GM23338 (cell line): ENCODE measurements at regions not wholly inside any gene's neighbourhood (a gene's known extent, or its start where the extent isn't known, plus 50 kb on each side); places are given as distances from the start of the nearest gene placed in this dataset.
"Not testable (repeated sequence)": the region's sequence is repeated elsewhere in the genome, so short reads cannot be mapped to it uniquely, and the experiment has no call there.

Source experiments
- ATAC-seq: fragments of 200-7000 bp; cut with Tn5 transposase; 3 replicates; pipeline ENCODE4 v1.9.1; 2020
- DNase-seq: peaks from one replicate; pipeline ENCODE4 v3.0.0-alpha.2; 2015; ENCODE audit warnings: low spot score
- H2AFZ ChIP-seq: fragments of 200-600 bp; sonication (generic); 2 replicates; pipeline ENCODE4 v1.8.0; 2016; ENCODE audit warnings: antibody characterized with exemption, mild to moderate bottlenecking, moderate library complexity
- H3F3A ChIP-seq: fragments of 200-600 bp; sonication (generic); replicated peaks from 2 replicates; pipeline ENCODE4 v1.8.0; 2017; ENCODE audit warnings: antibody characterized with exemption, mixed run types, low read depth
- H3K27ac ChIP-seq: fragments of 200-600 bp; sonication (generic); 2 replicates; pipeline ENCODE4 v1.6.1; 2016; ENCODE audit warnings: low read depth
- H3K27me3 ChIP-seq: fragments of 200-600 bp; sonication (generic); 2 replicates; pipeline ENCODE4 v1.8.0; 2016; ENCODE audit warnings: mild to moderate bottlenecking, mixed run types, moderate library complexity; ENCODE audit not compliant: insufficient read depth
- H3K36me3 ChIP-seq: fragments of 200-600 bp; sonication (generic); 2 replicates; pipeline ENCODE4 v1.8.0; 2016; ENCODE audit warnings: mild to moderate bottlenecking; ENCODE audit not compliant: insufficient read depth
- H3K4me1 ChIP-seq: fragments of 200-600 bp; sonication (generic); 2 replicates; pipeline ENCODE4 v1.8.0; 2016; ENCODE audit warnings: mild to moderate bottlenecking, moderate library complexity; ENCODE audit not compliant: insufficient read depth
- H3K4me2 ChIP-seq: fragments of 200-600 bp; sonication (generic); 2 replicates; pipeline ENCODE4 v1.7.1; 2017; ENCODE audit warnings: mixed run types
- H3K4me3 ChIP-seq: fragments of 200-600 bp; sonication (generic); 2 replicates; pipeline ENCODE4 v1.6.1; 2016; ENCODE audit warnings: mixed run types
- H3K79me2 ChIP-seq: fragments of 200-600 bp; sonication (generic); replicated peaks from 2 replicates; pipeline ENCODE4 v1.8.0; 2017; ENCODE audit warnings: mild to moderate bottlenecking; ENCODE audit not compliant: insufficient read depth
- H3K9me2 ChIP-seq: fragments of 200-600 bp; sonication (generic); 2 replicates; pipeline ENCODE4 v1.8.0; 2017; ENCODE audit not compliant: insufficient read depth
- H4K20me1 ChIP-seq: fragments of 200-600 bp; sonication (generic); replicated peaks from 2 replicates; pipeline ENCODE4 v1.8.0; 2017; ENCODE audit warnings: mild to moderate bottlenecking; ENCODE audit not compliant: insufficient read depth
- H3K27ac Mint-ChIP-seq: 2 replicates; pipeline ENCODE4 v1.8.0; 2020; ENCODE audit warnings: inconsistent platforms, mild to moderate bottlenecking, moderate library complexity, mixed read lengths
- H3K27me3 Mint-ChIP-seq: 3 replicates; pipeline ENCODE4 v1.8.0; 2022; ENCODE audit warnings: low read depth, mild to moderate bottlenecking, moderate library complexity, mixed read lengths, inconsistent platforms; ENCODE audit not compliant: insufficient read depth, poor library complexity
- H3K36me3 Mint-ChIP-seq: 3 replicates; pipeline ENCODE4 v1.8.0; 2021; ENCODE audit warnings: low read depth, mild to moderate bottlenecking, inconsistent platforms, moderate library complexity, mixed read lengths
- H3K4me1 Mint-ChIP-seq: 3 replicates; pipeline ENCODE4 v1.8.0; 2020; ENCODE audit warnings: mild to moderate bottlenecking, inconsistent platforms, mixed read lengths
- H3K4me3 Mint-ChIP-seq: 3 replicates; pipeline ENCODE4 v1.8.0; 2021; ENCODE audit warnings: moderate library complexity, mild to moderate bottlenecking, inconsistent platforms, mixed read lengths
- H3K9me3 Mint-ChIP-seq: 3 replicates; pipeline ENCODE4 v1.8.0; 2020; ENCODE audit warnings: moderate library complexity, mild to moderate bottlenecking, inconsistent platforms, mixed read lengths
- CREB1 ChIP-seq: fragments of 250-450 bp; sonication (Bioruptor Pico); IDR thresholded peaks from 2 replicates; pipeline ENCODE4 v1.5.0; 2020; ENCODE audit warnings: low read depth, mild to moderate bottlenecking, moderate library complexity
- EZH2 ChIP-seq: fragments of 200-600 bp; sonication (generic); IDR thresholded peaks from one replicate; pipeline ENCODE4 v1.8.0; 2017; ENCODE audit warnings: antibody characterized with exemption, mild to moderate bottlenecking, low read depth; ENCODE audit not compliant: unreplicated experiment
- EZH2phosphoT487 ChIP-seq: fragments of 200-600 bp; sonication (generic); IDR thresholded peaks from one replicate; pipeline ENCODE4 v1.8.1; 2018; ENCODE audit warnings: antibody characterized with exemption; ENCODE audit not compliant: unreplicated experiment
- JUNB ChIP-seq: IDR thresholded peaks from one replicate; pipeline ENCODE4 v1.6.1; 2016; ENCODE audit warnings: antibody characterized with exemption; ENCODE audit not compliant: unreplicated experiment
- POLR2AphosphoS5 ChIP-seq: IDR thresholded peaks from 2 replicates; pipeline ENCODE4 v1.6.1; 2016; ENCODE audit warnings: antibody characterized with exemption, low read depth
- REST ChIP-seq: IDR thresholded peaks from one replicate; pipeline ENCODE4 v1.6.1; 2018; ENCODE audit warnings: antibody characterized with exemption; ENCODE audit not compliant: unreplicated experiment
- ZNF114 ChIP-seq: fragments of 250-450 bp; sonication (Bioruptor Pico); IDR thresholded peaks from 2 replicates; pipeline ENCODE4 v1.5.0; 2020; ENCODE audit warnings: mild to moderate bottlenecking, moderate library complexity
- ZNF331 ChIP-seq: fragments of 250-450 bp; sonication (Bioruptor Pico); IDR thresholded peaks from 2 replicates; pipeline ENCODE4 v1.5.0; 2020; ENCODE audit warnings: low read depth, mild to moderate bottlenecking, moderate library complexity
- ZNF462 ChIP-seq: fragments of 250-450 bp; sonication (Bioruptor Pico); IDR thresholded peaks from 2 replicates; pipeline ENCODE4 v1.5.0; 2020; ENCODE audit warnings: mild to moderate bottlenecking, moderate library complexity
- TF ChIP-seq, protein P1 (sequence below), 2 experiments: fragments of 200-600 bp in 1 of 2; sonication (generic) in 1 of 2; conservative IDR thresholded peaks; 2 replicates each; pipeline versions ENCODE4 v1.5.1 to v1.6.1; 2016 to 2017; ENCODE audit warnings: antibody characterized with exemption in 2 of 2, low read depth in 2 of 2, mild to moderate bottlenecking in 2 of 2, moderate library complexity in 1 of 2

GRCh38 chr11:135015966-135016365 is 603.9 kb upstream of the B3GAT1 start (continued):
- no peak for TF ChIP-seq ZNF462 (CRISPR knock-in tag)
- no peak for TF ChIP-seq EZH2
- TF ChIP-seq POLR2AphosphoS5: no peak
- TF ChIP-seq REST: no peak
- TF ChIP-seq CREB1 (CRISPR knock-in tag): no peak
- TF ChIP-seq, protein P1, sequence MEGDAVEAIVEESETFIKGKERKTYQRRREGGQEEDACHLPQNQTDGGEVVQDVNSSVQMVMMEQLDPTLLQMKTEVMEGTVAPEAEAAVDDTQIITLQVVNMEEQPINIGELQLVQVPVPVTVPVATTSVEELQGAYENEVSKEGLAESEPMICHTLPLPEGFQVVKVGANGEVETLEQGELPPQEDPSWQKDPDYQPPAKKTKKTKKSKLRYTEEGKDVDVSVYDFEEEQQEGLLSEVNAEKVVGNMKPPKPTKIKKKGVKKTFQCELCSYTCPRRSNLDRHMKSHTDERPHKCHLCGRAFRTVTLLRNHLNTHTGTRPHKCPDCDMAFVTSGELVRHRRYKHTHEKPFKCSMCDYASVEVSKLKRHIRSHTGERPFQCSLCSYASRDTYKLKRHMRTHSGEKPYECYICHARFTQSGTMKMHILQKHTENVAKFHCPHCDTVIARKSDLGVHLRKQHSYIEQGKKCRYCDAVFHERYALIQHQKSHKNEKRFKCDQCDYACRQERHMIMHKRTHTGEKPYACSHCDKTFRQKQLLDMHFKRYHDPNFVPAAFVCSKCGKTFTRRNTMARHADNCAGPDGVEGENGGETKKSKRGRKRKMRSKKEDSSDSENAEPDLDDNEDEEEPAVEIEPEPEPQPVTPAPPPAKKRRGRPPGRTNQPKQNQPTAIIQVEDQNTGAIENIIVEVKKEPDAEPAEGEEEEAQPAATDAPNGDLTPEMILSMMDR (conservative IDR thresholded peaks at IDR 0.05; ENCODE audit: low read depth in 2 of 2): no peak
- TF ChIP-seq EZH2phosphoT487: no peak
- TF ChIP-seq JUNB: no peak
- TF ChIP-seq ZNF114 (CRISPR knock-in tag): no peak
- TF ChIP-seq ZNF331: no peak

DNA sequence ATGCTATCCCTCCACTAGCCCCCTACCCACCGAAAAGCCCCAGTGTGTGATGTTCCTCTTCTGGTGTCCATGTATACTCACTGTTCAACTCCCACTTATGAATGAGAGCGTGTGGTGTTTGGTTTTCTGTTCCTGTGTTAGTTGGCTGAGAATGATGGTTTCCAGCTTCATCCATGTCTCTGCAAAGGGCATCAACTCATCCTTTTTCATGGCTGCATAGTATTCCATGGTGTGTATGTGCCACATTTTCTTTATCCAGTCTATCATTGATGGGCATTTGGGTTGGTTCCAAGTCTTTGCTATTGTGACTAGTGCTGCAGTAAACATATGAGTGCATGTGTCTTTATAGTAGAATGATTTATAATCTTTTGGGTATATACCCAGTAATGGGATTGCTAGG is 599.3 kb upstream of the B3GAT1 start:
- not testable (repeated sequence) for H3K36me3 ChIP-seq, H3K9me2 ChIP-seq, H4K20me1 ChIP-seq, H3K4me3 ChIP-seq, H3K4me3 Mint-ChIP-seq, H3K36me3 Mint-ChIP-seq, H3K27me3 ChIP-seq, ATAC-seq, H3F3A ChIP-seq, H3K27ac Mint-ChIP-seq, H3K27ac ChIP-seq, DNase-seq, H3K4me1 Mint-ChIP-seq, H3K27me3 Mint-ChIP-seq, H2AFZ ChIP-seq, H3K4me2 ChIP-seq, H3K79me2 ChIP-seq
- 0 out of 2 replicates have a peak, but pooled peaks cover 11% of the 10 kb centered on the region for H3K4me1 ChIP-seq
- peaks cover 11% of the 10 kb centered on the region for H3K9me3 Mint-ChIP-seq
